Endothelial cell of umbilical vein (primary cell): ENCODE measurements at regions not wholly inside any gene's neighbourhood (a gene's known extent, or its start where the extent isn't known, plus 50 kb on each side); places are given as distances from the start of the nearest gene placed in this dataset.
A peak's percentile ranks its signal among the peaks of the same experiment; 100 is the strongest.

Source experiments
- BruUV-seq: library from RNA; stranded (reverse); fragments of 400-500 nt; replicated peaks from 2 replicates; lab custom pipeline; 2021; lab: Mats Ljungman, UMichigan
- CTCF ChIA-PET: fragments of 300-600, 350-600 bp; sonication (Branson Sonifier 250); formaldehyde crosslinking; loops from one replicate; lab custom pipeline; 2021; ENCODE audit warnings: antibody characterized with exemption, inconsistent platforms; lab: Charles Lee
- POLR2A ChIA-PET: fragments of 300-600, 350-600 bp; sonication (Branson Sonifier 250); formaldehyde crosslinking; loops from one replicate; lab custom pipeline; 2021; ENCODE audit warnings: antibody characterized with exemption, inconsistent platforms; lab: Charles Lee
- DNase-seq: peaks from one replicate; pipeline ENCODE4 v3.0.0-alpha.2; 2011; ENCODE audit warnings: low read depth, low spot score
- FAIRE-seq: peaks from 2 replicates; lab custom pipeline; 2011; peaks lifted over from hg19 to GRCh38; lab: Jason Lieb, UNC
- H2AFZ ChIP-seq: 2 replicates; pipeline ENCODE4 v1.6.0; 2012; ENCODE audit warnings: low read depth, low read length, control low read depth, inconsistent platforms
- H3K27ac ChIP-seq: 2 replicates; pipeline ENCODE4 v1.5.1; 2011; ENCODE audit warnings: low read depth, mild to moderate bottlenecking, control low read depth, low read length, moderate library complexity; ENCODE audit not compliant: insufficient read depth
- H3K27me3 ChIP-seq, 2 experiments: 2 replicates each; pipeline versions ENCODE4 v1.6.0 to v1.6.1; 2011; ENCODE audit warnings: low read length in 2 of 2, mixed read lengths in 1 of 2; ENCODE audit not compliant: control insufficient read depth in 2 of 2, insufficient read depth in 2 of 2
- H3K36me3 ChIP-seq, 2 experiments: 2 replicates in 1 of 2; 3 replicates in 1 of 2; pipeline ENCODE4 v1.5.1; 2011; ENCODE audit warnings: low read length in 2 of 2, mild to moderate bottlenecking in 1 of 2, moderate library complexity in 1 of 2; ENCODE audit not compliant: control insufficient read depth in 2 of 2, insufficient read depth in 2 of 2; ENCODE audit errors: extremely low read depth in 1 of 2
- H3K4me1 ChIP-seq: 3 replicates; pipeline ENCODE4 v1.5.1; 2011; ENCODE audit warnings: mild to moderate bottlenecking, low read length; ENCODE audit not compliant: control insufficient read depth, insufficient read depth; ENCODE audit errors: extremely low read depth
- H3K4me2 ChIP-seq: 2 replicates; pipeline ENCODE4 v1.6.1; 2011; ENCODE audit warnings: low read length, control low read depth, mixed read lengths; ENCODE audit not compliant: insufficient read depth
- H3K4me3 ChIP-seq, 3 experiments: fragments of 200-600 bp in 1 of 3; sonication (generic), shearing (Covaris generic) in 1 of 3; replicated peaks in 1 of 3; 2 replicates each; pipeline ENCODE4 v1.5.1; 2011 to 2016; ENCODE audit warnings: control low read depth in 3 of 3, low read length in 3 of 3, mild to moderate bottlenecking in 2 of 3, inconsistent platforms in 1 of 3, low read depth in 1 of 3, moderate library complexity in 1 of 3; ENCODE audit not compliant: insufficient read depth in 1 of 3
- H3K79me2 ChIP-seq: 2 replicates; pipeline ENCODE4 v1.6.0; 2012; ENCODE audit warnings: low read length, inconsistent platforms; ENCODE audit not compliant: control insufficient read depth, insufficient read depth
- H3K9ac ChIP-seq: replicated peaks from 2 replicates; pipeline ENCODE3; 2011; ENCODE audit warnings: low read length, control low read depth; ENCODE audit not compliant: insufficient read depth; ENCODE audit errors: extremely low read depth
- H3K9me1 ChIP-seq: replicated peaks from 3 replicates; pipeline ENCODE4 v1.6.0; 2011; ENCODE audit warnings: mild to moderate bottlenecking, low read length; ENCODE audit not compliant: control insufficient read depth, insufficient read depth; ENCODE audit errors: extremely low read depth
- H3K9me3 ChIP-seq: replicated peaks from 2 replicates; pipeline ENCODE4 v1.5.1; 2012; ENCODE audit warnings: low read length, inconsistent platforms; ENCODE audit not compliant: control insufficient read depth, insufficient read depth
- H4K20me1 ChIP-seq: replicated peaks from 2 replicates; pipeline ENCODE3; 2011; ENCODE audit warnings: mild to moderate bottlenecking, low read length; ENCODE audit not compliant: control insufficient read depth, insufficient read depth; ENCODE audit errors: extremely low read depth
- CTCF ChIP-seq, 2 donors: IDR thresholded peaks; 1 replicate in 1 of 2; 2 replicates in 1 of 2; pipeline ENCODE4 v1.5.1; 2011; ENCODE audit warnings: low read length in 2 of 2, mild to moderate bottlenecking in 2 of 2, moderate library complexity in 2 of 2, control low read depth in 1 of 2, inconsistent platforms in 1 of 2, low read depth in 1 of 2; ENCODE audit not compliant: insufficient read depth in 1 of 2; ENCODE audit errors: extremely low read depth in 1 of 2
- EZH2 ChIP-seq: IDR thresholded peaks from 2 replicates; pipeline ENCODE4 v1.6.1; 2012; ENCODE audit warnings: borderline replicate concordance, low read depth, mild to moderate bottlenecking, moderate library complexity, low read length, inconsistent platforms; ENCODE audit not compliant: severe bottlenecking
- FOS ChIP-seq: IDR thresholded peaks from 2 replicates; pipeline ENCODE4 v1.6.1; 2011; ENCODE audit warnings: mild to moderate bottlenecking, low read length, moderate library complexity, borderline replicate concordance; ENCODE audit not compliant: insufficient read depth
- GATA2 ChIP-seq: IDR thresholded peaks from 2 replicates; pipeline ENCODE4 v1.7.0; 2011; ENCODE audit warnings: low read depth, mild to moderate bottlenecking, moderate library complexity, mixed read lengths, low read length; ENCODE audit not compliant: insufficient read length, insufficient read depth
- JUN ChIP-seq: IDR thresholded peaks from 2 replicates; pipeline ENCODE4 v1.6.1; 2011; ENCODE audit warnings: borderline replicate concordance, low read depth; ENCODE audit not compliant: insufficient read length, insufficient read depth
- MAX ChIP-seq: IDR thresholded peaks from 2 replicates; pipeline ENCODE4 v1.6.1; 2011; ENCODE audit not compliant: insufficient read depth, insufficient read length
- MYC ChIP-seq: IDR thresholded peaks from one replicate; pipeline ENCODE4 v1.6.1; 2011; ENCODE audit warnings: mild to moderate bottlenecking, low read depth, low read length
- POLR2A ChIP-seq: IDR thresholded peaks from 2 replicates; pipeline ENCODE4 v1.6.1; 2012; ENCODE audit warnings: low read depth, mild to moderate bottlenecking, control low read depth, low read length
- POLR2AphosphoS5 ChIP-seq: IDR thresholded peaks from 2 replicates; pipeline ENCODE4 v1.6.1; 2012; ENCODE audit warnings: low read depth, mild to moderate bottlenecking, control low read depth, low read length, moderate library complexity; ENCODE audit not compliant: insufficient read depth
- dilution Hi-C: fragments of 300-500 bp; cut with MboI; formaldehyde crosslinking; loops from one replicate; pipeline ENCODE4 v1.15.0; 2019; ENCODE audit warnings: low sequenced_read_pairs; ENCODE audit not compliant: extremely low pct_ligation_motif_present
- intact Hi-C: fragments of 100-400 bp; cut with micrococcal nuclease; formaldehyde crosslinking; loops from one replicate; pipeline ENCODE4 v1.10.0; 2022

GRCh38 chr2:4695281-4695861 is 992.0 kb downstream of the DCDC2C start:
- no peaks in the 10 kb centered on the region for H3K4me1 ChIP-seq
- ChIA-PET POLR2A (no interaction called here), CTCF (interaction anchor here (1.4 to 1.7 kb wide), 2 partner anchors 11 to 20 kb away, joined by 3 to 5 read pairs; no protein-coding TSS in a partner anchor)
- TF ChIP-seq POLR2AphosphoS5 (no peak), POLR2A (no peak), CTCF (IDR thresholded peaks at IDR 0.05; ENCODE audit: extremely low read depth in 1 of 2, insufficient read depth in 1 of 2, low read depth in 1 of 2, low read length in 2 of 2) (no peak), MYC (no peak), FOS (no peak), GATA2 (no peak)
- dilution Hi-C loops = no loop called here
- no peak overlapping the region for H3K4me3 ChIP-seq
- no peak overlapping the region for H3K9ac ChIP-seq
- no peaks in the 10 kb centered on the region for H3K36me3 ChIP-seq
- H3K27ac ChIP-seq = no peak overlapping the region
- no peaks in the 10 kb centered on the region for H3K9me1 ChIP-seq
- no peak for DNase-seq
- H3K79me2 ChIP-seq = no peaks in the 10 kb centered on the region
- no peaks in the 10 kb centered on the region for H3K27me3 ChIP-seq
- no TSS peak for BruUV-seq
- no peaks in the 10 kb centered on the region for H4K20me1 ChIP-seq
- no peaks in the 10 kb centered on the region for H3K9me3 ChIP-seq
- H2AFZ ChIP-seq = no peak overlapping the region
- FAIRE-seq = no peak
- intact Hi-C loops = no loop called here
- no peak overlapping the region for H3K4me2 ChIP-seq

- Histone ChIP-seq H4K20me1 (no peaks in the 10 kb centered on the region), H3K9ac (no peak overlapping the region), H3K9me3 (no peaks in the 10 kb centered on the region), H3K4me2 (no peak overlapping the region), H3K79me2 (no peaks in the 10 kb centered on the region), H2AFZ (peak overlapping the region; percentile 1), H3K27ac (no peak overlapping the region), H3K4me3 (no peak overlapping the region), H3K9me1 (no peaks in the 10 kb centered on the region), H3K4me1 (no peaks in the 10 kb centered on the region), H3K36me3 (no peaks in the 10 kb centered on the region), H3K27me3 (no peaks in the 10 kb centered on the region)
- dilution Hi-C loops (no loop called here), intact Hi-C loops (loop anchor here (1.0 to 10.0 kb wide), 7 partner anchors 52 to 756 kb away; no protein-coding TSS in a partner anchor)
- FAIRE-seq = no peak
- CTCF ChIA-PET = interaction anchor here (0.6 to 4.6 kb wide), 69 partner anchors 8 to 987 kb away, joined by 3 to 188 read pairs (median 4); no protein-coding TSS in a partner anchor
- no TSS peak for BruUV-seq
- DNase-seq = peak; percentile 52
- POLR2A ChIA-PET = no interaction called here
- no peak for TF ChIP-seq EZH2
- no peak for TF ChIP-seq JUN
- TF ChIP-seq CTCF (IDR thresholded peaks at IDR 0.05; ENCODE audit: extremely low read depth in 1 of 2, insufficient read depth in 1 of 2, low read depth in 1 of 2, low read length in 2 of 2) = peak; percentile 33 to 34
- TF ChIP-seq FOS = no peak
- TF ChIP-seq POLR2AphosphoS5 = no peak
- no peak for TF ChIP-seq MAX
- TF ChIP-seq MYC = no peak
- TF ChIP-seq GATA2 = no peak
Observed at GRCh38 chr2:4715065-4715464, 977.1 kb upstream of the SOX11 start.
